GM23338 (cell line): ENCODE measurements at regions not wholly inside any gene's neighbourhood (a gene's known extent, or its start where the extent isn't known, plus 50 kb on each side); places are given as distances from the start of the nearest gene placed in this dataset.

ENCODE experiments used
- ATAC-seq: fragments of 200-7000 bp; cut with Tn5 transposase; 3 replicates; pipeline ENCODE4 v1.9.1; 2020
- DNase-seq: peaks from one replicate; pipeline ENCODE4 v3.0.0-alpha.2; 2015; ENCODE audit warnings: low spot score
- H2AFZ ChIP-seq: fragments of 200-600 bp; sonication (generic); 2 replicates; pipeline ENCODE4 v1.8.0; 2016; ENCODE audit warnings: antibody characterized with exemption, mild to moderate bottlenecking, moderate library complexity
- H3F3A ChIP-seq: fragments of 200-600 bp; sonication (generic); replicated peaks from 2 replicates; pipeline ENCODE4 v1.8.0; 2017; ENCODE audit warnings: antibody characterized with exemption, mixed run types, low read depth
- H3K27ac ChIP-seq: fragments of 200-600 bp; sonication (generic); 2 replicates; pipeline ENCODE4 v1.6.1; 2016; ENCODE audit warnings: low read depth
- H3K27me3 ChIP-seq: fragments of 200-600 bp; sonication (generic); 2 replicates; pipeline ENCODE4 v1.8.0; 2016; ENCODE audit warnings: mild to moderate bottlenecking, mixed run types, moderate library complexity; ENCODE audit not compliant: insufficient read depth
- H3K36me3 ChIP-seq: fragments of 200-600 bp; sonication (generic); 2 replicates; pipeline ENCODE4 v1.8.0; 2016; ENCODE audit warnings: mild to moderate bottlenecking; ENCODE audit not compliant: insufficient read depth
- H3K4me1 ChIP-seq: fragments of 200-600 bp; sonication (generic); 2 replicates; pipeline ENCODE4 v1.8.0; 2016; ENCODE audit warnings: mild to moderate bottlenecking, moderate library complexity; ENCODE audit not compliant: insufficient read depth
- H3K4me2 ChIP-seq: fragments of 200-600 bp; sonication (generic); 2 replicates; pipeline ENCODE4 v1.7.1; 2017; ENCODE audit warnings: mixed run types
- H3K4me3 ChIP-seq: fragments of 200-600 bp; sonication (generic); 2 replicates; pipeline ENCODE4 v1.6.1; 2016; ENCODE audit warnings: mixed run types
- H3K79me2 ChIP-seq: fragments of 200-600 bp; sonication (generic); replicated peaks from 2 replicates; pipeline ENCODE4 v1.8.0; 2017; ENCODE audit warnings: mild to moderate bottlenecking; ENCODE audit not compliant: insufficient read depth
- H3K9me2 ChIP-seq: fragments of 200-600 bp; sonication (generic); 2 replicates; pipeline ENCODE4 v1.8.0; 2017; ENCODE audit not compliant: insufficient read depth
- H4K20me1 ChIP-seq: fragments of 200-600 bp; sonication (generic); replicated peaks from 2 replicates; pipeline ENCODE4 v1.8.0; 2017; ENCODE audit warnings: mild to moderate bottlenecking; ENCODE audit not compliant: insufficient read depth
- H3K27ac Mint-ChIP-seq: 2 replicates; pipeline ENCODE4 v1.8.0; 2020; ENCODE audit warnings: inconsistent platforms, mild to moderate bottlenecking, moderate library complexity, mixed read lengths
- H3K27me3 Mint-ChIP-seq: 3 replicates; pipeline ENCODE4 v1.8.0; 2022; ENCODE audit warnings: low read depth, mild to moderate bottlenecking, moderate library complexity, mixed read lengths, inconsistent platforms; ENCODE audit not compliant: insufficient read depth, poor library complexity
- H3K36me3 Mint-ChIP-seq: 3 replicates; pipeline ENCODE4 v1.8.0; 2021; ENCODE audit warnings: low read depth, mild to moderate bottlenecking, inconsistent platforms, moderate library complexity, mixed read lengths
- H3K4me1 Mint-ChIP-seq: 3 replicates; pipeline ENCODE4 v1.8.0; 2020; ENCODE audit warnings: mild to moderate bottlenecking, inconsistent platforms, mixed read lengths
- H3K4me3 Mint-ChIP-seq: 3 replicates; pipeline ENCODE4 v1.8.0; 2021; ENCODE audit warnings: moderate library complexity, mild to moderate bottlenecking, inconsistent platforms, mixed read lengths
- H3K9me3 Mint-ChIP-seq: 3 replicates; pipeline ENCODE4 v1.8.0; 2020; ENCODE audit warnings: moderate library complexity, mild to moderate bottlenecking, inconsistent platforms, mixed read lengths
- CREB1 ChIP-seq: fragments of 250-450 bp; sonication (Bioruptor Pico); IDR thresholded peaks from 2 replicates; pipeline ENCODE4 v1.5.0; 2020; ENCODE audit warnings: low read depth, mild to moderate bottlenecking, moderate library complexity
- ETS1 ChIP-seq: IDR thresholded peaks from 2 replicates; pipeline ENCODE4 v1.6.1; 2016; ENCODE audit warnings: antibody characterized with exemption
- EZH2 ChIP-seq: fragments of 200-600 bp; sonication (generic); IDR thresholded peaks from one replicate; pipeline ENCODE4 v1.8.0; 2017; ENCODE audit warnings: antibody characterized with exemption, mild to moderate bottlenecking, low read depth; ENCODE audit not compliant: unreplicated experiment
- EZH2phosphoT487 ChIP-seq: fragments of 200-600 bp; sonication (generic); IDR thresholded peaks from one replicate; pipeline ENCODE4 v1.8.1; 2018; ENCODE audit warnings: antibody characterized with exemption; ENCODE audit not compliant: unreplicated experiment
- JUNB ChIP-seq: IDR thresholded peaks from one replicate; pipeline ENCODE4 v1.6.1; 2016; ENCODE audit warnings: antibody characterized with exemption; ENCODE audit not compliant: unreplicated experiment
- NANOG ChIP-seq: IDR thresholded peaks from 2 replicates; pipeline ENCODE4 v1.6.1; 2016; ENCODE audit warnings: antibody characterized with exemption, borderline replicate concordance
- POLR2AphosphoS5 ChIP-seq: IDR thresholded peaks from 2 replicates; pipeline ENCODE4 v1.6.1; 2016; ENCODE audit warnings: antibody characterized with exemption, low read depth
- STAT1 ChIP-seq: IDR thresholded peaks from one replicate; pipeline ENCODE4 v1.6.1; 2016; ENCODE audit warnings: antibody characterized with exemption; ENCODE audit not compliant: unreplicated experiment
- ZNF114 ChIP-seq: fragments of 250-450 bp; sonication (Bioruptor Pico); IDR thresholded peaks from 2 replicates; pipeline ENCODE4 v1.5.0; 2020; ENCODE audit warnings: mild to moderate bottlenecking, moderate library complexity
- ZNF331 ChIP-seq: fragments of 250-450 bp; sonication (Bioruptor Pico); IDR thresholded peaks from 2 replicates; pipeline ENCODE4 v1.5.0; 2020; ENCODE audit warnings: low read depth, mild to moderate bottlenecking, moderate library complexity
- ZNF462 ChIP-seq: fragments of 250-450 bp; sonication (Bioruptor Pico); IDR thresholded peaks from 2 replicates; pipeline ENCODE4 v1.5.0; 2020; ENCODE audit warnings: mild to moderate bottlenecking, moderate library complexity
- TF ChIP-seq, protein P1 (sequence below): IDR thresholded peaks from one replicate; pipeline ENCODE4 v1.6.1; 2018; ENCODE audit warnings: antibody characterized with exemption; ENCODE audit not compliant: unreplicated experiment
- TF ChIP-seq, protein P2 (sequence below), 2 experiments: fragments of 200-600 bp in 1 of 2; sonication (generic) in 1 of 2; conservative IDR thresholded peaks; 2 replicates each; pipeline versions ENCODE4 v1.5.1 to v1.6.1; 2016 to 2017; ENCODE audit warnings: antibody characterized with exemption in 2 of 2, low read depth in 2 of 2, mild to moderate bottlenecking in 2 of 2, moderate library complexity in 1 of 2

- Histone ChIP-seq H2AFZ (no peak overlapping the region; the same call in 1 of the 2 replicates), H3K79me2 (no peaks in the 10 kb centered on the region), H3K27me3 (no peaks in the 10 kb centered on the region), H4K20me1 (no peaks in the 10 kb centered on the region), H3K36me3 (no peaks in the 10 kb centered on the region), H3K4me2 (no peak overlapping the region), H3F3A (no peaks in the 10 kb centered on the region; the same call in 1 of the 2 replicates), H3K9me2 (peaks cover 3% of the 10 kb centered on the region; the same call in 1 of the 2 replicates), H3K4me3 (no peak overlapping the region), H3K27ac (no peak overlapping the region), H3K4me1 (peaks cover 25% of the 10 kb centered on the region)
- H3K4me1 Mint-ChIP-seq = peaks cover 42% of the 10 kb centered on the region
- DNase-seq = no peak
- H3K36me3 Mint-ChIP-seq = peaks cover 2% of the 10 kb centered on the region; the same call in 1 of the 3 replicates
- H3K9me3 Mint-ChIP-seq = peaks cover 7% of the 10 kb centered on the region
- H3K4me3 Mint-ChIP-seq = no peak overlapping the region
- no peak overlapping the region for H3K27ac Mint-ChIP-seq
- TF ChIP-seq, protein P1, sequence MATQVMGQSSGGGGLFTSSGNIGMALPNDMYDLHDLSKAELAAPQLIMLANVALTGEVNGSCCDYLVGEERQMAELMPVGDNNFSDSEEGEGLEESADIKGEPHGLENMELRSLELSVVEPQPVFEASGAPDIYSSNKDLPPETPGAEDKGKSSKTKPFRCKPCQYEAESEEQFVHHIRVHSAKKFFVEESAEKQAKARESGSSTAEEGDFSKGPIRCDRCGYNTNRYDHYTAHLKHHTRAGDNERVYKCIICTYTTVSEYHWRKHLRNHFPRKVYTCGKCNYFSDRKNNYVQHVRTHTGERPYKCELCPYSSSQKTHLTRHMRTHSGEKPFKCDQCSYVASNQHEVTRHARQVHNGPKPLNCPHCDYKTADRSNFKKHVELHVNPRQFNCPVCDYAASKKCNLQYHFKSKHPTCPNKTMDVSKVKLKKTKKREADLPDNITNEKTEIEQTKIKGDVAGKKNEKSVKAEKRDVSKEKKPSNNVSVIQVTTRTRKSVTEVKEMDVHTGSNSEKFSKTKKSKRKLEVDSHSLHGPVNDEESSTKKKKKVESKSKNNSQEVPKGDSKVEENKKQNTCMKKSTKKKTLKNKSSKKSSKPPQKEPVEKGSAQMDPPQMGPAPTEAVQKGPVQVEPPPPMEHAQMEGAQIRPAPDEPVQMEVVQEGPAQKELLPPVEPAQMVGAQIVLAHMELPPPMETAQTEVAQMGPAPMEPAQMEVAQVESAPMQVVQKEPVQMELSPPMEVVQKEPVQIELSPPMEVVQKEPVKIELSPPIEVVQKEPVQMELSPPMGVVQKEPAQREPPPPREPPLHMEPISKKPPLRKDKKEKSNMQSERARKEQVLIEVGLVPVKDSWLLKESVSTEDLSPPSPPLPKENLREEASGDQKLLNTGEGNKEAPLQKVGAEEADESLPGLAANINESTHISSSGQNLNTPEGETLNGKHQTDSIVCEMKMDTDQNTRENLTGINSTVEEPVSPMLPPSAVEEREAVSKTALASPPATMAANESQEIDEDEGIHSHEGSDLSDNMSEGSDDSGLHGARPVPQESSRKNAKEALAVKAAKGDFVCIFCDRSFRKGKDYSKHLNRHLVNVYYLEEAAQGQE = no peak
- TF ChIP-seq STAT1 (no peak), ZNF462 (CRISPR knock-in tag) (no peak), POLR2AphosphoS5 (no peak), ZNF114 (CRISPR knock-in tag) (no peak), ZNF331 (CRISPR knock-in tag) (no peak), NANOG (no peak), ETS1 (no peak), EZH2phosphoT487 (no peak), CREB1 (CRISPR knock-in tag) (no peak), JUNB (no peak), EZH2 (no peak)
- TF ChIP-seq, protein P2, sequence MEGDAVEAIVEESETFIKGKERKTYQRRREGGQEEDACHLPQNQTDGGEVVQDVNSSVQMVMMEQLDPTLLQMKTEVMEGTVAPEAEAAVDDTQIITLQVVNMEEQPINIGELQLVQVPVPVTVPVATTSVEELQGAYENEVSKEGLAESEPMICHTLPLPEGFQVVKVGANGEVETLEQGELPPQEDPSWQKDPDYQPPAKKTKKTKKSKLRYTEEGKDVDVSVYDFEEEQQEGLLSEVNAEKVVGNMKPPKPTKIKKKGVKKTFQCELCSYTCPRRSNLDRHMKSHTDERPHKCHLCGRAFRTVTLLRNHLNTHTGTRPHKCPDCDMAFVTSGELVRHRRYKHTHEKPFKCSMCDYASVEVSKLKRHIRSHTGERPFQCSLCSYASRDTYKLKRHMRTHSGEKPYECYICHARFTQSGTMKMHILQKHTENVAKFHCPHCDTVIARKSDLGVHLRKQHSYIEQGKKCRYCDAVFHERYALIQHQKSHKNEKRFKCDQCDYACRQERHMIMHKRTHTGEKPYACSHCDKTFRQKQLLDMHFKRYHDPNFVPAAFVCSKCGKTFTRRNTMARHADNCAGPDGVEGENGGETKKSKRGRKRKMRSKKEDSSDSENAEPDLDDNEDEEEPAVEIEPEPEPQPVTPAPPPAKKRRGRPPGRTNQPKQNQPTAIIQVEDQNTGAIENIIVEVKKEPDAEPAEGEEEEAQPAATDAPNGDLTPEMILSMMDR (conservative IDR thresholded peaks at IDR 0.05; ENCODE audit: low read depth in 2 of 2) = no peak
- no peak; the same call in 2 of the 3 replicates for ATAC-seq
- H3K27me3 Mint-ChIP-seq = peaks cover 1% of the 10 kb centered on the region
Measured at GRCh38 chr2:38438883-38439612, 62.0 kb upstream of the ATL2 start.
